GM12873 (cell line): ENCODE measurements at regions not wholly inside any gene's neighbourhood (a gene's known extent, or its start where the extent isn't known, plus 50 kb on each side); places are given as distances from the start of the nearest gene placed in this dataset.

Experiments
- CTCF ChIP-seq: IDR thresholded peaks from 2 replicates; pipeline ENCODE4 v1.5.1; 2012; ENCODE audit warnings: low read depth, mild to moderate bottlenecking, moderate library complexity, low read length, control low read depth; ENCODE audit not compliant: insufficient read depth; ENCODE audit errors: missing control alignments

- no peak for TF ChIP-seq CTCF
Observed at GRCh38 chr10:53476650-53477312, 704.2 kb upstream of the MBL2 start.

DNA sequence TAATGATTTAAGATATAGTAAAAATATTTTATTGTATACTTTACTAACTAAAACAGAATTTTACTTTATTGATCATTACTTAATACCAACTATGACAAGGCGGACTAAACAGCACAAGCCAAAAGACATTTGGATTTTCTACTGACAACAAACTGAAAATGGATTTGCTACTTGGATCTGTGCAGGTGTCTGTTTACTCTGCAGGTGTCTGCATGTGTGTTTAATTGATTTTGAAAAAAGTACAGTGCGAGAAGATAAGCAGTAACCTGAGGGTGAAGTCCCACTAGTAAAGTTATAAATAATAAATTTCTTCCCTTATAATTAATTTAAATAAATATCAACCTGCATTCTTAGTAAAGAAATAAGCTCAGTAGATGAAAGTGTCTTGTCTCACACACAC lies 696.8 kb upstream of the MBL2 start:
- TF ChIP-seq CTCF, result no peak

- TF ChIP-seq CTCF, result no peak
Observed at GRCh38 chr10:53463539-53463938, 691.0 kb upstream of the MBL2 start.

DNA sequence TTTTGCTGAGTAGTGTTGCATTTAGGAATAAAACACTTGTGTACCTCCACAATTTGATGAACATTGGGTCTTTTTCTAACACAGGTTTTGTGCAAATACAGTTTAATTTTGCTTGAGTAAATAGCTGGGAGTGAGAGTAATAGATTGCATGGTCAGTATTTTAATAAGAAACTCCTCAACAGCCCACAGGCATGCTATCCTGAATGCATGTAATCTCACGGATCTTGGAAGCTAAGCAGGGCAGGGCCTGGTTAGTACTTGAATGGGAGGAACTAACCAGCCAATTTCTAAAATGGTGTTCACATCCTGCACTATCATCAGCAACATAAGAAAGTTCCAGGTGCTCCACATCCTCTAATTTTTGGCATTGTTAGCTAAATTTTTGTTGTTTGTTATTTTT lies 685.4 kb upstream of the MBL2 start:
- TF ChIP-seq CTCF, result no peak

GRCh38 chr10:53453196-53453595 lies 680.6 kb upstream of the MBL2 start:
- no peak for TF ChIP-seq CTCF

- no peak for TF ChIP-seq CTCF
Observed at GRCh38 chr10:53447576-53447975, 675.0 kb upstream of the MBL2 start.

GRCh38 chr10:53441843-53442242 lies 669.3 kb upstream of the MBL2 start:
- TF ChIP-seq CTCF, result no peak
